Suprapubic skin (tissue), 4 donors: ENCODE measurements at regions not wholly inside any gene's neighbourhood (a gene's known extent, or its start where the extent isn't known, plus 50 kb on each side); places are given as distances from the start of the nearest gene placed in this dataset.

Source experiments
- DNase-seq, 2 donors: peaks; one replicate each; pipeline ENCODE4 v3.0.0-alpha.2; 2019; ENCODE audit warnings: low spot score in 2 of 2
- H3K27ac ChIP-seq: fragments of 200-600 bp; sonication (generic); one replicate; pipeline ENCODE4 v1.5.1; 2019
- H3K27me3 ChIP-seq: fragments of 200-600 bp; sonication (generic); one replicate; pipeline ENCODE4 v1.5.1; 2019
- H3K36me3 ChIP-seq: fragments of 200-600 bp; sonication (generic); one replicate; pipeline ENCODE4 v1.5.1; 2019
- H3K4me1 ChIP-seq: fragments of 200-600 bp; sonication (generic); one replicate; pipeline ENCODE4 v1.5.1; 2019
- H3K4me3 ChIP-seq: fragments of 200-600 bp; sonication (generic); one replicate; pipeline ENCODE4 v1.5.1; 2019; ENCODE audit warnings: mild to moderate bottlenecking
- H3K9me3 ChIP-seq: fragments of 200-600 bp; sonication (generic); one replicate; pipeline ENCODE4 v1.5.1; 2019
- EP300 ChIP-seq: sonication (generic); formaldehyde crosslinking; IDR thresholded peaks from one replicate; pipeline ENCODE4 v1.6.1; 2017; ENCODE audit warnings: antibody characterized with exemption
- POLR2A ChIP-seq, 2 donors: fragments of 450-650 bp; IDR thresholded peaks; one replicate each; pipeline ENCODE4 v1.6.1; 2017; ENCODE audit warnings: antibody characterized with exemption in 2 of 2, mild to moderate bottlenecking in 2 of 2, moderate library complexity in 2 of 2
- POLR2AphosphoS5 ChIP-seq, 3 donors: sonication (generic); formaldehyde crosslinking; IDR thresholded peaks; one replicate each; pipeline ENCODE4 v1.6.1; 2017; ENCODE audit warnings: antibody characterized with exemption in 3 of 3
- WGBS: methylation state at CpG from one replicate; pipeline ENCODE4 v1.1.5; 2018; 5-methylcytosine and 5-hydroxymethylcytosine counted together
- TF ChIP-seq, protein P1 (sequence below), 2 donors: fragments of 200-600 bp in 1 of 2; fragments of 450-650 bp in 1 of 2; sonication (generic) in 1 of 2; IDR thresholded peaks; one replicate each; pipeline ENCODE4 v1.5.1; 2016 to 2019; ENCODE audit warnings: antibody characterized with exemption in 2 of 2, mild to moderate bottlenecking in 1 of 2, moderate library complexity in 1 of 2

- Histone ChIP-seq H3K27ac (no peak overlapping the region), H3K9me3 (no peaks in the 10 kb centered on the region), H3K36me3 (no peaks in the 10 kb centered on the region), H3K4me1 (no peaks in the 10 kb centered on the region), H3K27me3 (no peaks in the 10 kb centered on the region), H3K4me3 (no peak overlapping the region)
- TF ChIP-seq POLR2AphosphoS5 (IDR thresholded peaks at IDR 0.05) = no peak
- TF ChIP-seq, protein P1, sequence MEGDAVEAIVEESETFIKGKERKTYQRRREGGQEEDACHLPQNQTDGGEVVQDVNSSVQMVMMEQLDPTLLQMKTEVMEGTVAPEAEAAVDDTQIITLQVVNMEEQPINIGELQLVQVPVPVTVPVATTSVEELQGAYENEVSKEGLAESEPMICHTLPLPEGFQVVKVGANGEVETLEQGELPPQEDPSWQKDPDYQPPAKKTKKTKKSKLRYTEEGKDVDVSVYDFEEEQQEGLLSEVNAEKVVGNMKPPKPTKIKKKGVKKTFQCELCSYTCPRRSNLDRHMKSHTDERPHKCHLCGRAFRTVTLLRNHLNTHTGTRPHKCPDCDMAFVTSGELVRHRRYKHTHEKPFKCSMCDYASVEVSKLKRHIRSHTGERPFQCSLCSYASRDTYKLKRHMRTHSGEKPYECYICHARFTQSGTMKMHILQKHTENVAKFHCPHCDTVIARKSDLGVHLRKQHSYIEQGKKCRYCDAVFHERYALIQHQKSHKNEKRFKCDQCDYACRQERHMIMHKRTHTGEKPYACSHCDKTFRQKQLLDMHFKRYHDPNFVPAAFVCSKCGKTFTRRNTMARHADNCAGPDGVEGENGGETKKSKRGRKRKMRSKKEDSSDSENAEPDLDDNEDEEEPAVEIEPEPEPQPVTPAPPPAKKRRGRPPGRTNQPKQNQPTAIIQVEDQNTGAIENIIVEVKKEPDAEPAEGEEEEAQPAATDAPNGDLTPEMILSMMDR (IDR thresholded peaks at IDR 0.05) = no peak
- no peak for DNase-seq
- 71% methylated on average over 1 of the region's 1 CpG for WGBS
These were observed 790.2 kb downstream of the PRELID2 start for GRCh38 chr5:145044970-145045369.

- DNase-seq = no peak
- 90% methylated on average over 1 of the region's 1 CpG for WGBS
- TF ChIP-seq POLR2A (IDR thresholded peaks at IDR 0.05) = no peak
- TF ChIP-seq POLR2AphosphoS5 (IDR thresholded peaks at IDR 0.05) = no peak
- no peak for TF ChIP-seq EP300
- TF ChIP-seq, protein P1 (IDR thresholded peaks at IDR 0.05) = no peak
- H3K27me3 ChIP-seq = no peaks in the 10 kb centered on the region
- no peaks in the 10 kb centered on the region for H3K36me3 ChIP-seq
- no peaks in the 10 kb centered on the region for H3K9me3 ChIP-seq
- H3K4me1 ChIP-seq = no peaks in the 10 kb centered on the region
- H3K4me3 ChIP-seq = no peak overlapping the region
- no peak overlapping the region for H3K27ac ChIP-seq
These were observed 806.5 kb downstream of the PRELID2 start for GRCh38 chr5:145028626-145029025.

GRCh38 chr5:145027286-145027685 is 807.9 kb downstream of the PRELID2 start:
- Histone ChIP-seq H3K27me3 (no peaks in the 10 kb centered on the region), H3K4me3 (no peak overlapping the region), H3K4me1 (no peaks in the 10 kb centered on the region), H3K36me3 (no peaks in the 10 kb centered on the region), H3K27ac (no peak overlapping the region), H3K9me3 (no peaks in the 10 kb centered on the region)
- DNase-seq = no peak
- TF ChIP-seq POLR2A (IDR thresholded peaks at IDR 0.05) (no peak), POLR2AphosphoS5 (IDR thresholded peaks at IDR 0.05) (no peak)

DNA sequence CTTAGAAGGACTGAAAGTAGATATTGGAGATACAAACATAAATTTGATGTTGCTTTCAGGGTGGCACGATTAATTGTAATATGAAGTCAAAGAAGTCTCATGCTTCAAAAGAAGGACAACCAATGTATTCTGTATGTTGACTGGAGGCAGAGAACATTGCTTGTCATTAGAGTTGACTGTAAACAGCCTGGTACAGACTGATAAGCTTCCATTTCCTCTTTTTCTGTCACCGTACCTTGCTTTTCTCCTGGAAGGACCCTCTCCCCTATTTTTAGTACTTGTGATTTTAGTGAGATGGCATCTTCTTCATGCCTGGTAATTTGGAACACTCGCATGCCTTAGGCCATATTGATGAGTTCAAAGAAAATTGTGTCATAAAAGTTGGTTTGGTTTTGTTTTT is 809.4 kb downstream of the PRELID2 start:
- no peaks in the 10 kb centered on the region for H3K9me3 ChIP-seq
- WGBS = 79% methylated on average over 3 of the region's 3 CpGs
- no peak for DNase-seq
- no peaks in the 10 kb centered on the region for H3K36me3 ChIP-seq
- no peaks in the 10 kb centered on the region for H3K4me1 ChIP-seq
- H3K27me3 ChIP-seq = no peaks in the 10 kb centered on the region
- no peak overlapping the region for H3K4me3 ChIP-seq
- TF ChIP-seq POLR2A (IDR thresholded peaks at IDR 0.05) (no peak), EP300 (no peak), POLR2AphosphoS5 (IDR thresholded peaks at IDR 0.05) (no peak)
- TF ChIP-seq, protein P1 (IDR thresholded peaks at IDR 0.05) = no peak
- H3K27ac ChIP-seq = no peak overlapping the region

DNA sequence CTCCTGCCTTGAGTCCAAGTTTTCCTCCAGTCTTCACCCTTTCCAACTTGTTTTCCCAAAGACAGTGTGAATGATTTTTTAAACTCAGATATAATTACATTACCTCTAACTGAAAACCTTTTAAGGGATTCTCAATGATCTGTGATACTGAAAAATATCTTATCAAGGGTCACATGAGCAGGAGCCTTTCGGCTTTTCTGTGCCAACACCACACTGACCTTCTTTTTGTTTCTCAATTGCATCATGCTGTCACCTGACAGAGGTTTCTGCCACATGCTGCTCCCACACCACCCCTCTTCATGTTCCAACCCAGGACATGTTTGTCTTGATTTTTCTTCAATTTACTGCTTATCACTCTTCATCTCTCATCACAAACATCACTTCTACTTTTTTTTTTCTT is 820.0 kb downstream of the PRELID2 start:
- TF ChIP-seq, protein P1 (IDR thresholded peaks at IDR 0.05) = no peak
- TF ChIP-seq POLR2AphosphoS5 (IDR thresholded peaks at IDR 0.05) (no peak), POLR2A (IDR thresholded peaks at IDR 0.05) (no peak), EP300 (no peak)
- Histone ChIP-seq H3K4me1 (no peaks in the 10 kb centered on the region), H3K4me3 (no peak overlapping the region), H3K36me3 (no peaks in the 10 kb centered on the region), H3K27me3 (no peaks in the 10 kb centered on the region), H3K9me3 (no peaks in the 10 kb centered on the region), H3K27ac (no peak overlapping the region)
- WGBS = 92% methylated on average over 1 of the region's 1 CpG
- DNase-seq = no peak

DNA sequence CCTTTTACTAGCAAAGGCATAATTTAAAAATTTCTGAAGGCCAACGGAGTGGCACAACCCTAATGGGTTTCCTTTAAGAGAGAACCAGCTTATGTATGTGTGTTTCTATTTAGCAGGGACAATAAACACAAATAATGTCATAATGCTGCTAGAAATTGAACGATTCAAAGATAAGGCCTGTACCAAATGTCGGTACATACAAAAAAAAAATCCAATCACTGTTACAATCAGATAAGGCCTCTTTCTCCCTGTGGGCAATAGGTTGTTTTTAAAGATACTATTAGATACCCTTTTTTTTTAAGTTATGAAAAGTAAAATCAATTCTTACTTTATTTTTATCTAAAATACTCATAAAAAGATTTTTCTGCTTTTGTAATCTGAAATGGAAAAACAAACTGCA is 821.0 kb downstream of the PRELID2 start:
- H3K27me3 ChIP-seq = no peaks in the 10 kb centered on the region
- TF ChIP-seq, protein P1 (IDR thresholded peaks at IDR 0.05) = no peak
- TF ChIP-seq POLR2A (IDR thresholded peaks at IDR 0.05) = no peak
- TF ChIP-seq POLR2AphosphoS5 (IDR thresholded peaks at IDR 0.05) = no peak
- TF ChIP-seq EP300 = no peak
- H3K36me3 ChIP-seq = no peaks in the 10 kb centered on the region
- DNase-seq = no peak
- H3K4me3 ChIP-seq = no peak overlapping the region
- H3K4me1 ChIP-seq = no peaks in the 10 kb centered on the region
- H3K9me3 ChIP-seq = no peaks in the 10 kb centered on the region
- H3K27ac ChIP-seq = no peak overlapping the region
- WGBS = 72% methylated on average over 3 of the region's 3 CpGs
